Adrenal gland (tissue), 9 donors: ENCODE measurements at regions not wholly inside any gene's neighbourhood (a gene's known extent, or its start where the extent isn't known, plus 50 kb on each side); places are given as distances from the start of the nearest gene placed in this dataset.
"Not testable (repeated sequence)": the region's sequence is repeated elsewhere in the genome, so short reads cannot be mapped to it uniquely, and the experiment has no call there.

Experiments
- DNase-seq, 7 donors: peaks; one replicate each; pipeline ENCODE4 v3.0.0-alpha.2; 2019 to 2020
- H3K27ac ChIP-seq, 5 donors: fragments of 200-600 bp; sonication (generic) in 4 of 5; 1 replicate in 3 of 5; 2 replicates in 2 of 5; pipeline versions ENCODE4 v1.5.1 to v1.8.0; 2016 to 2020; ENCODE audit warnings: mild to moderate bottlenecking in 1 of 5
- H3K27me3 ChIP-seq: fragments of 200-600 bp; 2 replicates; pipeline ENCODE4 v1.8.0; 2021
- H3K36me3 ChIP-seq, 2 donors: fragments of 200-600 bp; replicated peaks in 1 of 2; 1 replicate in 1 of 2; 2 replicates in 1 of 2; pipeline versions ENCODE4 v1.5.1 to v1.8.0; 2018 to 2022
- H3K4me1 ChIP-seq, 2 donors: fragments of 200-600 bp; replicated peaks in 1 of 2; 1 replicate in 1 of 2; 2 replicates in 1 of 2; pipeline versions ENCODE4 v1.5.1 to v1.8.0; 2018 to 2021
- H3K4me3 ChIP-seq, 4 donors: fragments of 200-600 bp; sonication (generic) in 3 of 4; one replicate each; pipeline ENCODE4 v1.5.1; 2016 to 2018
- H3K9me3 ChIP-seq, 3 donors: fragments of 200-600 bp; sonication (generic) in 1 of 3; replicated peaks in 1 of 3; 1 replicate in 2 of 3; 2 replicates in 1 of 3; pipeline versions ENCODE4 v1.5.1 to v1.8.0; 2016 to 2021
- CTCF ChIP-seq, 6 experiments: fragments of 450-650 bp in 4 of 6; fragments of 200-600 bp in 2 of 6; sonication (generic) in 1 of 6; IDR thresholded peaks; 1 replicate in 5 of 6; 2 replicates in 1 of 6; pipeline versions ENCODE4 v1.5.1 to v1.8.0; 2016 to 2021; ENCODE audit warnings: antibody characterized with exemption in 6 of 6, mild to moderate bottlenecking in 2 of 6, moderate library complexity in 1 of 6
- POLR2A ChIP-seq, 2 donors: fragments of 450-650 bp; IDR thresholded peaks; one replicate each; pipeline ENCODE4 v1.6.1; 2017; ENCODE audit warnings: antibody characterized with exemption in 2 of 2, mild to moderate bottlenecking in 2 of 2, moderate library complexity in 1 of 2
- WGBS, 4 donors: extraction: QIAGEN DNeasy Blood & Tissue Kit in 2 of 4; methylation state at CpG; one replicate each; pipeline versions ENCODE4 v1.1.5 to v1.1.7; 2013 to 2017; 5-methylcytosine and 5-hydroxymethylcytosine counted together
- intact Hi-C, 2 donors: fragments of 100-400 bp; cut with DNase I; formaldehyde crosslinking; loops; one replicate each; pipeline versions ENCODE4 v1.14.1 to v1.15.0; 2022 to 2023
- donor health status: healthy with polysubstance abuse.
- donor health status: Bipolar disorder and iron deficiency.
- donor health status: DM: yes; HTN: yes; CAD: no.
- donor health status: DM: no; HTN: no; CAD: no.
- donor health status: DM: no; HTN: no; CAD: no.

- H3K9me3 ChIP-seq, result no peaks in the 10 kb centered on the region
- no peaks in the 10 kb centered on the region for H3K4me1 ChIP-seq
- H3K27me3 ChIP-seq, result no peaks in the 10 kb centered on the region
- H3K36me3 ChIP-seq, result no peaks in the 10 kb centered on the region
- no peak for TF ChIP-seq CTCF (IDR thresholded peaks at IDR 0.05)
- intact Hi-C loops, result no loop called here
- H3K27ac ChIP-seq, result no peak overlapping the region
- H3K4me3 ChIP-seq, result no peak overlapping the region
- WGBS, 4 donors, result 36 to 59% (median 50%) methylated on average over 3 of the region's 3 CpGs
- DNase-seq, result no peak
These were observed 259.4 kb downstream of the ANAPC1 start for GRCh38 chr2:111624411-111625156.

- H3K4me3 ChIP-seq, H3K27me3 ChIP-seq, DNase-seq, H3K27ac ChIP-seq, H3K9me3 ChIP-seq, H3K36me3 ChIP-seq, H3K4me1 ChIP-seq, intact Hi-C loops: not testable (repeated sequence)
- WGBS, 4 donors, result 73 to 84% (median 76%) methylated on average over 12 of the region's 12 CpGs
These were observed 258.8 kb downstream of the ANAPC1 start for GRCh38 chr2:111625157-111625537.

- 93 to 95% (median 94%) methylated on average over 2 of the region's 2 CpGs for WGBS, 4 donors
- no peak for DNase-seq
- no peak for TF ChIP-seq CTCF (IDR thresholded peaks at IDR 0.05)
- no peak for TF ChIP-seq POLR2A (IDR thresholded peaks at IDR 0.05)
- H3K27ac ChIP-seq, result no peak overlapping the region
- no peaks in the 10 kb centered on the region for H3K4me1 ChIP-seq
- H3K36me3 ChIP-seq, result no peaks in the 10 kb centered on the region
- H3K9me3 ChIP-seq, result no peaks in the 10 kb centered on the region
- no peak overlapping the region for H3K4me3 ChIP-seq
- intact Hi-C loops, result no loop called here
- H3K27me3 ChIP-seq, result no peaks in the 10 kb centered on the region
These were observed 257.7 kb downstream of the ANAPC1 start for GRCh38 chr2:111626037-111626864.

- no peaks in the 10 kb centered on the region for H3K36me3 ChIP-seq
- intact Hi-C loops, result no loop called here
- H3K4me1 ChIP-seq, result no peaks in the 10 kb centered on the region
- H3K27me3 ChIP-seq, result no peaks in the 10 kb centered on the region
- no peaks in the 10 kb centered on the region for H3K9me3 ChIP-seq
- H3K4me3 ChIP-seq, result no peak overlapping the region
- DNase-seq, result no peak
- TF ChIP-seq POLR2A (IDR thresholded peaks at IDR 0.05) (no peak), CTCF (IDR thresholded peaks at IDR 0.05) (no peak)
- H3K27ac ChIP-seq, result no peak overlapping the region
These were observed 257.2 kb downstream of the ANAPC1 start for GRCh38 chr2:111626865-111627163.

GRCh38 chr2:111627256-111627655 is 256.7 kb downstream of the ANAPC1 start:
- intact Hi-C loops, result no loop called here
- H3K27ac ChIP-seq, result no peak overlapping the region
- DNase-seq, result no peak
- no peaks in the 10 kb centered on the region for H3K4me1 ChIP-seq
- no peak for TF ChIP-seq POLR2A (IDR thresholded peaks at IDR 0.05)
- no peak for TF ChIP-seq CTCF (IDR thresholded peaks at IDR 0.05)
- WGBS, 4 donors, result 84 to 91% (median 88%) methylated on average over 5 of the region's 5 CpGs
- H3K27me3 ChIP-seq, result no peaks in the 10 kb centered on the region
- no peak overlapping the region for H3K4me3 ChIP-seq
- no peaks in the 10 kb centered on the region for H3K36me3 ChIP-seq
- H3K9me3 ChIP-seq, result no peaks in the 10 kb centered on the region
